ENCODE measurements at regions not wholly inside any gene's neighbourhood (a gene's known extent, or its start where the extent isn't known, plus 50 kb on each side); places are given as distances from the start of the nearest gene placed in this dataset.
"Not testable (repeated sequence)": the region's sequence is repeated elsewhere in the genome, so short reads cannot be mapped to it uniquely, and the experiment has no call there.

DNA sequence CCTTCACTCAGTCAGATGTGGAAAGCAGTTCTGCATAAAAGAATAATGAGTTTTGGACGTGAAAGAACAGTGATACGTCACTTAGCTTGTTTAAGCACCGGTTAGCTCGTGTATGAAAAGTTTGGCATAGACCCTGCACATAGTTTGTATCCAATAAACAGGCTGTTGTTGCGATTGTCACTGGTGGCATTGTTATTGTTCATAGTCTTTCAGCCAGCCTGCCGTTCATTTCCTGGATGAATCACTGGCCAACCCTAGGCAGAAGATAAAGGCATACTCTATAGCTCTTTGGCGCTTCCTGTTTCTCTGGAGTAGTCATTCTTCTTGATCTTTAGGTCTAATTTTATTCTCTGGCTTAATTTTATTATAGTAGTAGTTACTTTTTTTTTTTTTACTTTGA lies 57.8 kb upstream of the ANKRD30A start:
- no peaks in the 10 kb centered on the region for H3K9me3 ChIP-seq (replicated peaks; ENCODE audit: insufficient read depth, low read length)
- no peak for DNase-seq
- H3K4me3 ChIP-seq (ENCODE audit: low read length), result no peak overlapping the region
- no peaks in the 10 kb centered on the region for H3K27me3 ChIP-seq (replicated peaks; ENCODE audit: insufficient read depth, low read length)
- no peaks in the 10 kb centered on the region for H3F3A ChIP-seq (ENCODE audit: insufficient read depth, low read length)
- no peak overlapping the region for H2AFZ ChIP-seq (ENCODE audit: low read length)
- H3K36me3 ChIP-seq (replicated peaks; ENCODE audit: insufficient read depth, low read length), result no peaks in the 10 kb centered on the region
- no peak for TF ChIP-seq EZH2phosphoT487 (IDR thresholded peaks at IDR 0.05; ENCODE audit: low read length)
- TF ChIP-seq, protein P1, sequence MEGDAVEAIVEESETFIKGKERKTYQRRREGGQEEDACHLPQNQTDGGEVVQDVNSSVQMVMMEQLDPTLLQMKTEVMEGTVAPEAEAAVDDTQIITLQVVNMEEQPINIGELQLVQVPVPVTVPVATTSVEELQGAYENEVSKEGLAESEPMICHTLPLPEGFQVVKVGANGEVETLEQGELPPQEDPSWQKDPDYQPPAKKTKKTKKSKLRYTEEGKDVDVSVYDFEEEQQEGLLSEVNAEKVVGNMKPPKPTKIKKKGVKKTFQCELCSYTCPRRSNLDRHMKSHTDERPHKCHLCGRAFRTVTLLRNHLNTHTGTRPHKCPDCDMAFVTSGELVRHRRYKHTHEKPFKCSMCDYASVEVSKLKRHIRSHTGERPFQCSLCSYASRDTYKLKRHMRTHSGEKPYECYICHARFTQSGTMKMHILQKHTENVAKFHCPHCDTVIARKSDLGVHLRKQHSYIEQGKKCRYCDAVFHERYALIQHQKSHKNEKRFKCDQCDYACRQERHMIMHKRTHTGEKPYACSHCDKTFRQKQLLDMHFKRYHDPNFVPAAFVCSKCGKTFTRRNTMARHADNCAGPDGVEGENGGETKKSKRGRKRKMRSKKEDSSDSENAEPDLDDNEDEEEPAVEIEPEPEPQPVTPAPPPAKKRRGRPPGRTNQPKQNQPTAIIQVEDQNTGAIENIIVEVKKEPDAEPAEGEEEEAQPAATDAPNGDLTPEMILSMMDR (IDR thresholded peaks at IDR 0.05; ENCODE audit: low read length), result no peak
- no peak for TF ChIP-seq EZH2 (optimal IDR thresholded peaks at IDR 0.05; ENCODE audit: low read depth, low read length)
- no peak overlapping the region for H3K4me2 ChIP-seq (ENCODE audit: low read depth, low read length)
- H4K20me1 ChIP-seq (ENCODE audit: insufficient read depth, low read length), result no peaks in the 10 kb centered on the region
- no peak overlapping the region for H3K27ac ChIP-seq (ENCODE audit: low read length)
- no peaks in the 10 kb centered on the region for H3K79me2 ChIP-seq (ENCODE audit: low read length)
- no peak overlapping the region for H3K9ac ChIP-seq (ENCODE audit: low read length)
- H3K9me2 ChIP-seq (replicated peaks; ENCODE audit: insufficient read depth, low read length), result no peaks in the 10 kb centered on the region
- H3K4me1 ChIP-seq (ENCODE audit: low read length), result no peaks in the 10 kb centered on the region

DNA sequence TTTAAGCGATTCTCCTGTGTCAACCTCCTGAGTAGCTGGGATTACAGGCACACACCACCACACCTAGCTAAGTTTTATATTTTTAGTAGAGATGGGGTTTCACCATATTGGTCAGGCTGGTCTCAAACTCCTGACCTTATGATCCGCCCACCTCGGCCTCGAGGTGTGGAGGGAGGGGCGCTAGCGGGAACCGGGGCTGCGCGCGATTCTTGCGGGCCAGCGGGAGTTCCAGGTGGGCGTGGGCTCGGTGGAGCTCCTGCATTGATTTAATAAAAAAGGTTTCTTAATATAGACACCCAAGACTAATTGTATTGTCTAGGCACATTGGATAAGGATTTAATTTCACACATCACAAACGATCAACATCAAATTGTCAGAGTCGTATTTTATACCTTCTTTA lies 63.1 kb upstream of the ANKRD30A start:
- not testable (repeated sequence) for H3K79me2 ChIP-seq (ENCODE audit: low read length); H3K27ac ChIP-seq (ENCODE audit: low read length); H3K4me1 ChIP-seq (ENCODE audit: low read length); H2AFZ ChIP-seq (ENCODE audit: low read length); H3K9me2 ChIP-seq (replicated peaks; ENCODE audit: insufficient read depth, low read length); H3K27me3 ChIP-seq (replicated peaks; ENCODE audit: insufficient read depth, low read length); H3K9me3 ChIP-seq (replicated peaks; ENCODE audit: insufficient read depth, low read length); H3F3A ChIP-seq (ENCODE audit: insufficient read depth, low read length); DNase-seq; H3K9ac ChIP-seq (ENCODE audit: low read length); H3K4me2 ChIP-seq (ENCODE audit: low read depth, low read length); H3K4me3 ChIP-seq (ENCODE audit: low read length); H3K36me3 ChIP-seq (replicated peaks; ENCODE audit: insufficient read depth, low read length); H4K20me1 ChIP-seq (ENCODE audit: insufficient read depth, low read length)

DNA sequence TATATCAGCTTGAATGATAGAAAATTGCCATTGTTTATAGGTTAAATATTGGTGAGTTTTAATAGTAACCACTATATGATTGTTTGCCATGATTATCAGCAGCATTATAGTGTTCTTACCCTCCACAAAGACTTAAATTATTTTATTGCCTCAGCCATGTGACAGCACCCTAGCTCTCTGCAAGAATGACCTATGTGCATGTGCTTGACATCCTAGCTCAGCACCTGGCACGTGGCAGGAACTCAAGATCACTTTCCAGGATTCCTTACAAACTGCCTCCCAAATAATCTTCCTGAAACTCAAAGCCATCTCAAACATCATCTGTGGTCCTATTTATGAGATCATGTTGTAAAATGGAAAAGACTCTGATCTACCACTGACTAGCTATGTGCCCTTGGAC lies 68.1 kb upstream of the ANKRD30A start:
- Histone ChIP-seq H3K4me1 (ENCODE audit: low read length) (no peaks in the 10 kb centered on the region), H3K9me3 (replicated peaks; ENCODE audit: insufficient read depth, low read length) (no peaks in the 10 kb centered on the region)
- TF ChIP-seq, protein P1 (IDR thresholded peaks at IDR 0.05; ENCODE audit: low read length), result no peak
- no peak for TF ChIP-seq EZH2 (optimal IDR thresholded peaks at IDR 0.05; ENCODE audit: low read depth, low read length)
- TF ChIP-seq EZH2phosphoT487 (IDR thresholded peaks at IDR 0.05; ENCODE audit: low read length), result no peak

DNA sequence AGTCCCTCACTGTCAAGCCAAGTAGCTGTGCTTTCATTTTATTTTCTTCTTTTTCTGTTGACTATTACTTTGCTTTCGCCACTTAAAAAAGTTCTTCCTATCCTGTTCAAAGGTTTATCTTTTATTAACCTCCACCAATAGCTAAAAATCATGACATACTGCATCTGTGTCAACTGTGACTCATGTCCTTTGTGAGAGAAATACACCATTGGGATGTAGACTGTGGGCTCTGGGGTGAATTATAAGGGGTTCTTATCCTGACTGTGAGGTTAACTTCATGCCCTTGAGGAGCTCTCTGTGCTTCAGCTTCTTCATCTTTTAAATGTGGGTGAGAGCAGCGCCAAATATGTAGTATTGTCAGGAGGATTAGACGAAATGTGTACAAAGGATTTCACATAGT lies 71.9 kb upstream of the ANKRD30A start:
- Histone ChIP-seq H3K9me3 (replicated peaks; ENCODE audit: insufficient read depth, low read length) (no peaks in the 10 kb centered on the region), H3K4me3 (ENCODE audit: low read length) (no peak overlapping the region), H3K27me3 (replicated peaks; ENCODE audit: insufficient read depth, low read length) (no peaks in the 10 kb centered on the region), H3K27ac (ENCODE audit: low read length) (no peak overlapping the region), H3K4me1 (ENCODE audit: low read length) (no peaks in the 10 kb centered on the region), H3K79me2 (ENCODE audit: low read length) (no peaks in the 10 kb centered on the region), H3K9me2 (replicated peaks; ENCODE audit: insufficient read depth, low read length) (no peaks in the 10 kb centered on the region), H3K36me3 (replicated peaks; ENCODE audit: insufficient read depth, low read length) (no peaks in the 10 kb centered on the region), H3K9ac (ENCODE audit: low read length) (no peak overlapping the region), H4K20me1 (ENCODE audit: insufficient read depth, low read length) (no peaks in the 10 kb centered on the region), H3K4me2 (ENCODE audit: low read depth, low read length) (no peak overlapping the region), H2AFZ (ENCODE audit: low read length) (no peak overlapping the region), H3F3A (ENCODE audit: insufficient read depth, low read length) (no peaks in the 10 kb centered on the region)
- DNase-seq, result no peak
- TF ChIP-seq, protein P1 (IDR thresholded peaks at IDR 0.05; ENCODE audit: low read length), result no peak
- TF ChIP-seq EZH2phosphoT487 (IDR thresholded peaks at IDR 0.05; ENCODE audit: low read length), result no peak
- no peak for TF ChIP-seq EZH2 (optimal IDR thresholded peaks at IDR 0.05; ENCODE audit: low read depth, low read length)

More for the DNA sequence above, 68.1 kb upstream of the ANKRD30A start:
- Histone ChIP-seq H3F3A (ENCODE audit: insufficient read depth, low read length) (no peaks in the 10 kb centered on the region), H3K4me3 (ENCODE audit: low read length) (no peak overlapping the region), H3K79me2 (ENCODE audit: low read length) (no peaks in the 10 kb centered on the region), H4K20me1 (ENCODE audit: insufficient read depth, low read length) (no peaks in the 10 kb centered on the region), H3K4me2 (ENCODE audit: low read depth, low read length) (no peak overlapping the region), H3K9me2 (replicated peaks; ENCODE audit: insufficient read depth, low read length) (no peaks in the 10 kb centered on the region), H3K27ac (ENCODE audit: low read length) (no peak overlapping the region), H3K27me3 (replicated peaks; ENCODE audit: insufficient read depth, low read length) (no peaks in the 10 kb centered on the region), H3K36me3 (replicated peaks; ENCODE audit: insufficient read depth, low read length) (no peaks in the 10 kb centered on the region), H3K9ac (ENCODE audit: low read length) (no peak overlapping the region), H2AFZ (ENCODE audit: low read length) (no peak overlapping the region)
- no peak for DNase-seq

DNA sequence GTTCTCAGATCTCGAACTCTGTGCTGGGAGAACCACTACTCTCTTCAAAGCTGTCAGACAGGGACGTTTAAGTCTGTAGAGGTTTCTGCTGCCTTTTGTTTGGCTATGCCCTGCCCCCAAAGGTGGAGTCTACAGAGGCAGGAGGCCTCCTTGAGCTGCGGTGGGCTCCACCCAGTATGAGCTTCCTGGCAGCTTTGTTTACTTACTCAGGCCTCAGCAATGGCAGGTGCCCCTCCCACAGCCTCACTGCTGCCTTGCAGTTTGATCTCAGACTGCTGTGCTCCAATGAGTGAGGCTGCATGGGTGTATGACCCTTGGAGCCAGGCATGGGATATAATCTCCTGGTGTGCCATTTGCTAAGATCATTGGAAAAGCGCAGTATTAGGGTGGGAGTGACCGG lies 75.4 kb upstream of the ANKRD30A start:
- not testable (repeated sequence) for H4K20me1 ChIP-seq (ENCODE audit: insufficient read depth, low read length); H3K36me3 ChIP-seq (replicated peaks; ENCODE audit: insufficient read depth, low read length); H3K9me3 ChIP-seq (replicated peaks; ENCODE audit: insufficient read depth, low read length); H3K9me2 ChIP-seq (replicated peaks; ENCODE audit: insufficient read depth, low read length); H2AFZ ChIP-seq (ENCODE audit: low read length); H3K79me2 ChIP-seq (ENCODE audit: low read length); H3K4me1 ChIP-seq (ENCODE audit: low read length); H3K27ac ChIP-seq (ENCODE audit: low read length); DNase-seq; H3F3A ChIP-seq (ENCODE audit: insufficient read depth, low read length); H3K27me3 ChIP-seq (replicated peaks; ENCODE audit: insufficient read depth, low read length); H3K9ac ChIP-seq (ENCODE audit: low read length); H3K4me2 ChIP-seq (ENCODE audit: low read depth, low read length); H3K4me3 ChIP-seq (ENCODE audit: low read length)

DNA sequence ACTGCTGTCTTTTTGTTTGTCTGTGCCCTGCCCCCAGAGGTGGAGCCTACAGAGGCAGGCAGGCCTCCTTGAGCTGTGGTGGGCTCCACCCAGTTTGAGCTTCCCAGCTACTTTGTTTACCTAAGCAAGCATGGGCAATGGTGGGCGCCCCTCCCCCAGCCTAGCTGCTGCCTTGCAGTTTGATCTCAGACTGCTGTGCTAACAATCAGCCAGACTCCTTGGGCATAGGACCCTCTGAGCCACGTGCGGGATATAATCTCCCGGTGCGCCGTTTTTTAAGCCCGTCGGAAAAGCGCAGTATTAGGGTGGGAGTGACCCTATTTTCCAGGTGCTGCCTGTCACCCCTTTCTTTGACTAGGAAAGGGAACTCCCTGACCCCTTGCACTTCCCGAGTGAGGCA lies 81.1 kb upstream of the ANKRD30A start:
- H3K27ac ChIP-seq (ENCODE audit: low read length); H2AFZ ChIP-seq (ENCODE audit: low read length); H3K27me3 ChIP-seq (replicated peaks; ENCODE audit: insufficient read depth, low read length); DNase-seq; H3K4me3 ChIP-seq (ENCODE audit: low read length); H3K36me3 ChIP-seq (replicated peaks; ENCODE audit: insufficient read depth, low read length); H3K4me1 ChIP-seq (ENCODE audit: low read length); H3F3A ChIP-seq (ENCODE audit: insufficient read depth, low read length); H3K4me2 ChIP-seq (ENCODE audit: low read depth, low read length); H3K9me2 ChIP-seq (replicated peaks; ENCODE audit: insufficient read depth, low read length); H3K9me3 ChIP-seq (replicated peaks; ENCODE audit: insufficient read depth, low read length); H3K79me2 ChIP-seq (ENCODE audit: low read length); H4K20me1 ChIP-seq (ENCODE audit: insufficient read depth, low read length); H3K9ac ChIP-seq (ENCODE audit: low read length): not testable (repeated sequence)

Measured in MM.1S (cell line).